K562 (cell line): ENCODE measurements at regions not wholly inside any gene's neighbourhood (a gene's known extent, or its start where the extent isn't known, plus 50 kb on each side); places are given as distances from the start of the nearest gene placed in this dataset.

Experiments used
- ATAC-seq: fragments of 200-7000 bp; cut with Tn5 transposase; 3 replicates; pipeline ENCODE4 v1.9.1; 2020; ENCODE audit warnings: moderate library complexity
- BruUV-seq: library from RNA; stranded (reverse); fragments of 400-500 nt; replicated peaks from 2 replicates; lab custom pipeline; 2021; lab: Mats Ljungman, UMichigan
- CTCF ChIA-PET: fragments of 300-600 bp; formaldehyde crosslinking; extraction: SDS; loops from one replicate; lab custom pipeline; 2021; ENCODE audit warnings: low intra/inter-chr PET ratio; lab: Yijun Ruan, JAX
- POLR2A ChIA-PET: fragments of 300-600, 350-650 bp; sonication (Branson Sonifier 250); formaldehyde crosslinking; extraction: SDS; loops from one replicate; lab custom pipeline; 2021; ENCODE audit warnings: antibody characterized with exemption, inconsistent platforms; lab: Yijun Ruan, JAX
- DNase-seq, 4 experiments: peaks; one replicate each; pipeline versions ENCODE4 v3.0.0 to v3.0.0-alpha.2; 2011 to 2018; ENCODE audit warnings: low spot score in 3 of 4, mixed read lengths in 3 of 4; ENCODE audit errors: extremely low read depth in 1 of 4
- FAIRE-seq: peaks from 2 replicates; lab custom pipeline; 2011; peaks lifted over from hg19 to GRCh38; lab: Jason Lieb, UNC
- H2AFZ ChIP-seq: 2 replicates; pipeline ENCODE4 v1.6.0; 2011; ENCODE audit warnings: low read depth, low read length, control low read depth, inconsistent platforms
- H3K27ac ChIP-seq: fragments of 200-600 bp; 3 replicates; pipeline ENCODE4 v1.8.0; 2011; ENCODE audit warnings: low read depth, mild to moderate bottlenecking, control low read depth, inconsistent platforms, low read length, moderate library complexity, mixed read lengths; ENCODE audit errors: extremely low read depth
- H3K27me3 ChIP-seq, 2 experiments: fragments of 300-600 bp in 1 of 2; 2 replicates in 1 of 2; 3 replicates in 1 of 2; pipeline versions ENCODE4 v1.6.0 to v1.8.0; 2011; ENCODE audit warnings: inconsistent platforms in 2 of 2, low read length in 2 of 2, mild to moderate bottlenecking in 1 of 2, mixed read lengths in 1 of 2, moderate library complexity in 1 of 2; ENCODE audit not compliant: control insufficient read depth in 2 of 2, insufficient read depth in 2 of 2
- H3K36me3 ChIP-seq: fragments of 300-600 bp; 3 replicates; pipeline ENCODE4 v1.8.0; 2011; ENCODE audit warnings: mild to moderate bottlenecking, low read length, inconsistent platforms; ENCODE audit not compliant: control insufficient read depth, insufficient read depth
- H3K4me1 ChIP-seq, 2 experiments: fragments of 200-600 bp in 1 of 2; replicated peaks in 1 of 2; 2 replicates in 1 of 2; 3 replicates in 1 of 2; pipeline versions ENCODE4 v1.5.1 to v1.8.0; 2011; ENCODE audit warnings: inconsistent platforms in 2 of 2, low read length in 2 of 2, mild to moderate bottlenecking in 1 of 2, mixed read lengths in 1 of 2, moderate library complexity in 1 of 2; ENCODE audit not compliant: control insufficient read depth in 2 of 2, insufficient read depth in 2 of 2
- H3K4me2 ChIP-seq: 2 replicates; pipeline ENCODE4 v1.6.1; 2011; ENCODE audit warnings: low read length, control low read depth, inconsistent platforms, mixed read lengths; ENCODE audit not compliant: insufficient read depth
- H3K4me3 ChIP-seq: fragments of 200-600 bp; sonication (generic), shearing (Covaris generic); 2 replicates; pipeline ENCODE4 v1.5.1; 2016; ENCODE audit warnings: control low read depth, inconsistent platforms
- H3K79me2 ChIP-seq: fragments of 200-600 bp; 3 replicates; pipeline ENCODE4 v1.8.0; 2011; ENCODE audit warnings: low read length, inconsistent platforms; ENCODE audit not compliant: control insufficient read depth, insufficient read depth
- H3K9ac ChIP-seq, 2 experiments: 2 replicates each; pipeline versions ENCODE4 v1.6.0 to v1.6.1; 2011; ENCODE audit warnings: low read depth in 2 of 2, low read length in 2 of 2, control low read depth in 1 of 2, inconsistent platforms in 1 of 2, mild to moderate bottlenecking in 1 of 2, mixed read lengths in 1 of 2; ENCODE audit not compliant: insufficient read depth in 1 of 2
- H3K9me1 ChIP-seq: one replicate; pipeline ENCODE4 v1.6.0; 2011; ENCODE audit warnings: inconsistent platforms, mild to moderate bottlenecking, low read length, moderate library complexity; ENCODE audit not compliant: control insufficient read depth, insufficient read depth
- H3K9me3 ChIP-seq: replicated peaks from 2 replicates; pipeline ENCODE4 v1.5.1; 2011; ENCODE audit warnings: low read depth, low read length, inconsistent platforms; ENCODE audit not compliant: control insufficient read depth, insufficient read depth
- H4K20me1 ChIP-seq: replicated peaks from 2 replicates; pipeline ENCODE4 v1.6.1; 2011; ENCODE audit warnings: low read length, inconsistent platforms, mixed read lengths; ENCODE audit not compliant: control insufficient read depth, insufficient read depth
- ETV1 ChIP-seq: fragments of 450-650 bp; conservative IDR thresholded peaks from 2 replicates; pipeline ENCODE4 v1.6.1; 2016; ENCODE audit warnings: missing genetic modification characterization, control low read depth, low read depth, missing compliant biosample characterization
- FOXA3 ChIP-seq, 2 experiments: fragments of 450-650 bp in 1 of 2; sonication (generic) in 1 of 2; formaldehyde crosslinking; IDR thresholded peaks in 1 of 2; conservative IDR thresholded peaks in 1 of 2; 2 replicates each; pipeline versions ENCODE4 v1.4.0 to v1.8.0; 2020 to 2022; ENCODE audit warnings: mild to moderate bottlenecking in 2 of 2, missing genetic modification reagents in 1 of 2
- MYNN ChIP-seq, 2 experiments: sonication (generic); formaldehyde crosslinking in 1 of 2; IDR thresholded peaks; 2 replicates each; pipeline versions ENCODE4 v1.5.0 to v1.6.1; 2016 to 2020; ENCODE audit warnings: antibody characterized with exemption in 1 of 2, missing genetic modification reagents in 1 of 2
- PHB2 ChIP-seq: fragments of 450-650 bp; IDR thresholded peaks from 2 replicates; pipeline ENCODE4 v1.6.1; 2017; ENCODE audit warnings: low read depth
- POLR3A ChIP-seq: IDR thresholded peaks from 2 replicates; pipeline ENCODE4 v1.6.1; 2011; ENCODE audit warnings: borderline replicate concordance, mild to moderate bottlenecking, moderate library complexity; ENCODE audit not compliant: insufficient read length, insufficient read depth; ENCODE audit errors: extremely low read depth
- RBBP5 ChIP-seq: fragments of 200-600 bp; sonication (generic); IDR thresholded peaks from 2 replicates; pipeline ENCODE4 v1.6.1; 2012; ENCODE audit warnings: borderline replicate concordance, mild to moderate bottlenecking, low read length, control low read depth, inconsistent platforms; ENCODE audit not compliant: insufficient read depth, poor library complexity, severe bottlenecking
- SMARCE1 ChIP-seq: fragments of 450-650 bp; IDR thresholded peaks from 2 replicates; pipeline ENCODE4 v1.7.1; 2016; ENCODE audit warnings: mild to moderate bottlenecking
- ZBED1 ChIP-seq: IDR thresholded peaks from 2 replicates; pipeline ENCODE4 v1.6.1; 2014
- ZNF140 ChIP-seq: fragments of 250-450 bp; sonication (Bioruptor Pico); IDR thresholded peaks from 2 replicates; pipeline ENCODE4 v1.8.0; 2021; ENCODE audit warnings: moderate library complexity, mild to moderate bottlenecking, inconsistent platforms
- ZNF143 ChIP-seq: sonication (generic); formaldehyde crosslinking; IDR thresholded peaks from 2 replicates; pipeline ENCODE4 v1.9.0; 2022; ENCODE audit warnings: mild to moderate bottlenecking, missing genetic modification reagents
- WGBS: fragments of 100-300 bp; shearing (Covaris generic); methylation state at CpG from one replicate; pipeline ENCODE4 v1.1.6; 2016; ENCODE audit warnings: low coverage, mixed read lengths; ENCODE audit not compliant: insufficient coverage; ENCODE audit errors: missing lambda C conversion rate; 5-methylcytosine and 5-hydroxymethylcytosine counted together
- in situ Hi-C: fragments of 300-500 bp; cut with MboI; formaldehyde crosslinking; loops from 4 replicates; pipeline ENCODE4 v1.15.0; 2018; ENCODE audit warnings: inconsistent platforms, mixed read lengths
- intact Hi-C: fragments of 100-400 bp; cut with micrococcal nuclease; formaldehyde crosslinking; loops from 2 replicates; pipeline ENCODE4 v1.14.2; 2022
- TF ChIP-seq, protein P1 (sequence below): sonication (generic); IDR thresholded peaks from 2 replicates; pipeline ENCODE4 v1.6.1; 2016
- TF ChIP-seq, protein P2 (sequence below), 2 experiments: fragments of 200-800 bp in 1 of 2; sonication (Bioruptor generic) in 1 of 2; sonication (generic) in 1 of 2; formaldehyde crosslinking in 1 of 2; IDR thresholded peaks in 1 of 2; conservative IDR thresholded peaks in 1 of 2; 2 replicates each; pipeline versions ENCODE4 v1.5.0 to v1.6.1; 2016 to 2020; ENCODE audit warnings: missing compliant biosample characterization in 1 of 2, missing genetic modification characterization in 1 of 2, missing genetic modification reagents in 1 of 2

DNA sequence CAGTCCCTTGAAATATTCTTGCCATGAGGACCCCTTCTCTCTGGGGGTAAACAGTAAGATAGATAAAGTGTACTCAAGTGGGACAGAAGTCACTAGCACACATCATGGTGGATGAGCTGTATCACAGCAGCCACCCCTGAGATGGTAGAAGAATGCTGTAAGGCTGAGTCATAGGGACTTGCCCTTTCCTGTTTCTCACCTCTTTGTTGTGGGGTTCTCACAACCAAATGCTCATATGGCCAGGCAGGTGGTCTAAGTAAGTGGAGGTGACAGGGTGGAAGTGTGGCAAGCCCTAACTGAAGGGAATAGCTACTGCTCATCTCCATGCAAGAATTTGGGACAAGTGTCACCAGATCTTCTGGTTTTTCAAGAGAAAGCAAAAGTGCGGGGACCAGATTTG lies 202.7 kb upstream of the SLC14A2 start (continued):
- TF ChIP-seq, protein P1, sequence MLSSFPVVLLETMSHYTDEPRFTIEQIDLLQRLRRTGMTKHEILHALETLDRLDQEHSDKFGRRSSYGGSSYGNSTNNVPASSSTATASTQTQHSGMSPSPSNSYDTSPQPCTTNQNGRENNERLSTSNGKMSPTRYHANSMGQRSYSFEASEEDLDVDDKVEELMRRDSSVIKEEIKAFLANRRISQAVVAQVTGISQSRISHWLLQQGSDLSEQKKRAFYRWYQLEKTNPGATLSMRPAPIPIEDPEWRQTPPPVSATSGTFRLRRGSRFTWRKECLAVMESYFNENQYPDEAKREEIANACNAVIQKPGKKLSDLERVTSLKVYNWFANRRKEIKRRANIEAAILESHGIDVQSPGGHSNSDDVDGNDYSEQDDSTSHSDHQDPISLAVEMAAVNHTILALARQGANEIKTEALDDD, result no peak

DNA sequence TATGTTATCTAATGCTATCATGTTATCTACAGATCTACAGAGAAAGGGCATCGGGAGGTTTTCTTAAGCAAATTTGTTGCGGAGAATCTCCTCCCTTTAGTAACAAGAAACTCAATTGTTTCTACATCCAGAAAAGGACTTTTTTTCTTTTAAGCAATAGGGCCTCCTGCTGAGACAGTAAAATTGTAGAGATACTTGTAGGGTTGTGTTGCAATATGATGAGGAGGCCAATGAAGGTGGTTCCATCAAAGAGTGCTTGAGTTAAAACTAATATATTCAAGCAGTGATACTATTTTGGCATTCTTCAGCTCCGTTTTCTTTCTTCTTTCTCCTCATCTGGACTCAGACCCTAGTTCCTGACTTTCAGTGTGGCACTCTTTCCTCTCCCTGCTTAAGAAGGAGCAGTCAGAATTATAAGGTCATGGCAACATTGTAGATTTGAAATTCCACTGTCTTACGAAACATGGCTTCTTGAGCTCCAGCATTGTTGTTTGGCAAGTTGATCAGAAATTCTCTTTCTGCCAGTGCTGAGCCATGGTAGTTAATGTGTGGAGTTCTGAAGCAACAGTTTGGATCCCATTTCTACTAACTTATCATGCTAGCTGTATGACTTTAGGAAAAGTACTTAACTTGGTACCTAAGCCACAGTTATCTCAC lies 202.0 kb upstream of the SLC14A2 start:
- no peak for FAIRE-seq
- Histone ChIP-seq H2AFZ (no peak overlapping the region), H3K27ac (no peak overlapping the region), H3K36me3 (no peaks in the 10 kb centered on the region), H3K9ac (no peak overlapping the region), H3K4me3 (no peak overlapping the region), H3K9me3 (no peaks in the 10 kb centered on the region), H4K20me1 (no peaks in the 10 kb centered on the region), H3K4me2 (no peak overlapping the region), H3K4me1 (no peaks in the 10 kb centered on the region), H3K9me1 (no peaks in the 10 kb centered on the region), H3K27me3 (no peaks in the 10 kb centered on the region), H3K79me2 (no peaks in the 10 kb centered on the region)
- ATAC-seq, result no peak
- no peak for DNase-seq
- TF ChIP-seq ETV1 (tag) (no peak), PHB2 (no peak)
- intact Hi-C loops, result no loop called here
- POLR2A ChIA-PET, result no interaction called here
- WGBS, result 0% methylated on average over 3 of the region's 4 CpGs
- BruUV-seq, result no TSS peak
- in situ Hi-C loops, result no loop called here
- CTCF ChIA-PET, result no interaction called here

DNA sequence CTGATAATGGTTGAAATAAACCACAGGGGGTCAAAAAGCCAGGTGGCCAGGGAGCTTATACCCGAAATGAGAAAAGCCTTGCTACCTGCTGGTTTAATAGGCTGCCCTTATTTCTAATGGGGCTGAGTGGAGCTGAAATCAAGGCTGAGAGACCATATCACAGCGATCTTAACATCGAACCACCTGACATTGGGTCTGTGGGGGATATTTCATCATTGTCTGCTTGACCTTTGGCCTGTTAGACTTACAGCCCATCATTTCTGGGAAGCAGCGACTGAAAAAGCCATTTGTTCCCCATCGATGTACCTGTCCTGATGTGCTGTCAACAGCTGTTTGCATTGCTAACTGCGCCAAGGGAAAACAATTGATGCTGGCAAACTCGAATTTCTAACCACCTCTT lies 199.7 kb upstream of the SLC14A2 start:
- no peaks in the 10 kb centered on the region for H3K9me1 ChIP-seq
- no TSS peak for BruUV-seq
- ChIA-PET POLR2A (no interaction called here), CTCF (no interaction called here)
- no peaks in the 10 kb centered on the region for H3K4me1 ChIP-seq
- no peaks in the 10 kb centered on the region for H3K79me2 ChIP-seq
- no peak overlapping the region for H3K27ac ChIP-seq
- no peaks in the 10 kb centered on the region for H3K27me3 ChIP-seq
- H3K4me3 ChIP-seq, result no peak overlapping the region
- no peak overlapping the region for H2AFZ ChIP-seq
- H3K4me2 ChIP-seq, result no peak overlapping the region
- H4K20me1 ChIP-seq, result no peaks in the 10 kb centered on the region
- H3K9me3 ChIP-seq, result no peaks in the 10 kb centered on the region
- FAIRE-seq, result no peak
- no peaks in the 10 kb centered on the region for H3K36me3 ChIP-seq
- 1% methylated on average over 7 of the region's 7 CpGs for WGBS
- intact Hi-C loops (no loop called here), in situ Hi-C loops (no loop called here)
- DNase-seq, result no peak
- no peak for ATAC-seq
- H3K9ac ChIP-seq, result no peak overlapping the region
- TF ChIP-seq RBBP5 (no peak), MYNN (IDR thresholded peaks at IDR 0.05) (no peak), MYNN (CRISPR knock-in tag; IDR thresholded peaks at IDR 0.05) (no peak), ZNF143 (no peak), POLR3A (no peak), SMARCE1 (no peak), ZNF140 (CRISPR knock-in tag) (no peak), ZBED1 (no peak), FOXA3 (CRISPR knock-in tag; conservative IDR thresholded peaks at IDR 0.05 in 1 of 2, IDR thresholded peaks at IDR 0.05 in 1 of 2) (no peak)
- TF ChIP-seq, protein P2, sequence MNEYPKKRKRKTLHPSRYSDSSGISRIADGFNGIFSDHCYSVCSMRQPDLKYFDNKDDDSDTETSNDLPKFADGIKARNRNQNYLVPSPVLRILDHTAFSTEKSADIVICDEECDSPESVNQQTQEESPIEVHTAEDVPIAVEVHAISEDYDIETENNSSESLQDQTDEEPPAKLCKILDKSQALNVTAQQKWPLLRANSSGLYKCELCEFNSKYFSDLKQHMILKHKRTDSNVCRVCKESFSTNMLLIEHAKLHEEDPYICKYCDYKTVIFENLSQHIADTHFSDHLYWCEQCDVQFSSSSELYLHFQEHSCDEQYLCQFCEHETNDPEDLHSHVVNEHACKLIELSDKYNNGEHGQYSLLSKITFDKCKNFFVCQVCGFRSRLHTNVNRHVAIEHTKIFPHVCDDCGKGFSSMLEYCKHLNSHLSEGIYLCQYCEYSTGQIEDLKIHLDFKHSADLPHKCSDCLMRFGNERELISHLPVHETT (CRISPR knock-in tag; conservative IDR thresholded peaks at IDR 0.05 in 1 of 2, IDR thresholded peaks at IDR 0.05 in 1 of 2), result no peak
